ENCODE measurements at regions not wholly inside any gene's neighbourhood (a gene's known extent, or its start where the extent isn't known, plus 50 kb on each side); places are given as distances from the start of the nearest gene placed in this dataset.
"Not testable (repeated sequence)": the region's sequence is repeated elsewhere in the genome, so short reads cannot be mapped to it uniquely, and the experiment has no call there.

- ATAC-seq (no peak), DNase-seq (no peak)
These were observed 353.6 kb upstream of the FSIP2 start for GRCh38 chr2:185384822-185385560.

- ATAC-seq: no peak
- DNase-seq: no peak
These were observed 350.4 kb upstream of the FSIP2 start for GRCh38 chr2:185388226-185388625.

DNA sequence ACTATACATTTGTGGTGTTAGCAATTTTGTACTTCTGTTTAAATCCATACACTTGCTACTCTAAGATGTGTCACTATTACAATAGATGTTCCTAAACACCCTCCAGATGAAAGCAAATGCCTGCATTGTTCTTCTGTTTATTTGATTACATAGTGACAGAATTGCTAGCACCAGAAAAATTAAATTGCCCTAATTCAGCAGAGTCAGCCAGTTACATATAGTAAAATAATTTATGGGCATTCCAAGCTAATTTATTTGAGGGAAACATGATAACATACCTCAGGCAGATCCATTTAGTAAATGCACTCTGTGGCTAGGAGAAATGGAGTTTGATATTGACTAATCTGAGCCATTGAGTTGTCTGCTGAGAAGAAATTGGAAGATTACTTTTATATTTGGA, 347.1 kb upstream of the FSIP2 start:
- DNase-seq: no peak

GRCh38 chr2:185393091-185393490, 345.5 kb upstream of the FSIP2 start:
- ATAC-seq (no peak), DNase-seq (no peak)

More for the DNA sequence above, 347.1 kb upstream of the FSIP2 start:
- no peak for ATAC-seq

DNA sequence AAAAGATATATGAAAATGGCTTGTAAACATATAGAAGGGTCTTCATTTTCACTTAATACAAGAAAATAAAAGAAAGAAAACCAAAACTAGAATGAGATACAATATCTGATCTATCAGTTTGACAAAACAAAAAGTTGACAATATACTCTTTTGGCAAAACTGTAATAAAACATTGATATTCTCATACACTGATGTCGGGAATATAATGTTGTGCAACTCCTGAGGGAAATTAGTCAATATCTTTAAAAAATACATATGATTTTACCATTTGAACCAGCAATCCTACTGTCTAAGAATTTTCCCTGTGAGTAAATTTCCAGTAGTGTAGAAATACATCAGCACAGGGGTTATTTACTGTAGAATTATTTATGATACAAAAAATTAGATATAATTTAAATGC, 336.1 kb upstream of the FSIP2 start:
- DNase-seq: no peak
- ATAC-seq: no peak

GRCh38 chr2:185404578-185404977, 334.0 kb upstream of the FSIP2 start:
- DNase-seq (no peak), ATAC-seq (no peak)

DNA sequence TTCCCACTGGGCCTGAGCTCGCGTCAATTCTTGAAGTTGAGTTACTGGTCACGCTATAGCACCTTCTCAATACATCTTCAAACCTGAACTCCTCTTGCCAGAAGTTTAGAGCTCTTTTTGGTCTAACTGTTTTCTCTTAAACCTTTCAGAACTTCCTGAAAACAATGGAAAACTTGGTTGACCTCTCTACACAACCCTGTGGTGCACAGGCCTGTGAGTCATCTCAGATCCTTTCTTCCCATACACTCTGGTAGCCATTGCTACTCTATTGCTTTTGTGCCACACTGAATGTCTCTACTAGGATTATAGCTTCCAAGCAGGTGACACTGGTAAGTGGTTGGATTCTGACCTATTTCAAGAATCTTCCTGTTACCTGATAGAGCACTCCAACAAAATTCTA, 321.5 kb upstream of the FSIP2 start:
- DNase-seq (no peak), ATAC-seq (no peak)

GRCh38 chr2:185417688-185418087, 320.9 kb upstream of the FSIP2 start:
- no peak for DNase-seq
- ATAC-seq: no peak

DNA sequence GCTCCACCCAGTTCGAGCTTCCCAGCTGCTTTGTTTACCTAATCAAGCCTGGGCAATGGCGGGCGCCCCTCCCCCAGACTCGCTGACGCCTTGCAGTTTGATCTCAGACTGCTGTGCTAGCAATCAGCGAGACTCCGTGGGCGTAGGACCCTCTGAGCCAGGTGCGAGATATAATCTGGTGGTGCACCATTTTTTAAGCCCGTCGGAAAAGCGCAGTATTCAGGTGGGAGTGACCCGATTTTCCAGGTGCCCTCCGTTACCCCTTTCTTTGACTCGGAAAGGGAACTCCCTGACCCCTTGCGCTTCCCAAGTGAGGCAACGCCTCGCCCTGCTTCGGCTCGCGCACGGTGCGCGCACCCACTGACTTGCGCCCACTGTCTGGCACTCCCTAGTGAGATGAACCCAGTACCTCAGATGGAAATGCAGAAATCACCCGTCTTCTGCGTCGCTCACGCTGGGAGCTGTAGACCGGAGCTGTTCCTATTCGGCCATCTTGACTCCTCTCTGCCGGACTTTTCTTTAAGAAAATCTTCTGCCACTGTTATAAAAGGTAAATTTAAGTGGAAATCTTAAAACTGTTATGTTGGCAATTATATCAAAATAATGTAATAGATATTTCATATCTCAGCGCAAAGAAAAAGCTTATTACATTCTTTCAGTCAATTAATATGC, 313.5 kb upstream of the FSIP2 start:
- DNase-seq, ATAC-seq: not testable (repeated sequence)

DNA sequence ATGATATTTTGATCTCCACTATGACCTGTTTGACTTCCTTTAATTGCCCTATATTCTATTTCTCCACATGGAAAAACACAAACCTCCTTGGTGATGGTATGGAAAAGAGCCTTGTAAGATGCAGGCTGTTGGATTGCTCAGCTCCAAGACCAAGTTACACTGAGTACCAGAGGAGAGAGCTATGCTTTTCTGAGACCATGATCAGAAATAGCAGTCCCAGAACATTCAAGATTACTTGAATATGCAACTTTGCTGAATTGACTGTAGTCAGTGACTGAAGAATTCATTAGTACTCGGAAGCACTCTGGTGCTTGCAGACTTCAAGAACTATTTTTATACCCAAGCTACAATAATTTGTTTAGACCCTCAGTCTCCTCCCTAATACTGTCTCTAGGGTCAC, 310.6 kb upstream of the FSIP2 start:
- DNase-seq: no peak

GRCh38 chr2:185433824-185434223, 304.8 kb upstream of the FSIP2 start:
- DNase-seq (no peak), ATAC-seq (no peak)

More for the DNA sequence above, 310.6 kb upstream of the FSIP2 start:
- ATAC-seq: no peak

- DNase-seq (no peak), ATAC-seq (no peak)
These were observed 301.7 kb upstream of the FSIP2 start for GRCh38 chr2:185436787-185437372.

- DNase-seq (no peak), ATAC-seq (no peak)
These were observed 297.1 kb upstream of the FSIP2 start for GRCh38 chr2:185441486-185442005.

GRCh38 chr2:185456517-185456916, 282.1 kb upstream of the FSIP2 start:
- DNase-seq: no peak
- no peak for ATAC-seq

DNA sequence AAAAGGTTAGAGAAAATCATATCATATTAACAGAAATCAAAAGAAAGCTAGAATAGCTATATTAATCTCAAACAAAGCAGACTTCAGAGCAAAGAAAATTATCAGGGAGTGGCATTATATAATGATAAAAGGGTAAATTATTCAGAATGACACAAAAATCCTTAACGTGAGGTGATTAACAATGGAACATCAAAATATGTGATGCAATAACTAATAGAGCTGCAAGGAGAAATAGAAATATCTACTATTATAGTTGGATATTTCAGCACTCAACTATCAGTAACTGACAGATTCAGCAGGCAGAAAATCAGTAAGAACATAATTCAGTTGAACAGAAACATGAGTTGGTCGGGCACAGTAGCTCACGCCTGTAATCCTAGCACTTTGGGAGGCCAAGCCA, 275.1 kb upstream of the FSIP2 start:
- no peak for ATAC-seq
- DNase-seq: no peak

- ATAC-seq (no peak), DNase-seq (no peak)
These were observed 271.7 kb upstream of the FSIP2 start for GRCh38 chr2:185466915-185467314.

- ATAC-seq (no peak), DNase-seq (no peak)
These were observed 267.2 kb upstream of the FSIP2 start for GRCh38 chr2:185471441-185471840.

DNA sequence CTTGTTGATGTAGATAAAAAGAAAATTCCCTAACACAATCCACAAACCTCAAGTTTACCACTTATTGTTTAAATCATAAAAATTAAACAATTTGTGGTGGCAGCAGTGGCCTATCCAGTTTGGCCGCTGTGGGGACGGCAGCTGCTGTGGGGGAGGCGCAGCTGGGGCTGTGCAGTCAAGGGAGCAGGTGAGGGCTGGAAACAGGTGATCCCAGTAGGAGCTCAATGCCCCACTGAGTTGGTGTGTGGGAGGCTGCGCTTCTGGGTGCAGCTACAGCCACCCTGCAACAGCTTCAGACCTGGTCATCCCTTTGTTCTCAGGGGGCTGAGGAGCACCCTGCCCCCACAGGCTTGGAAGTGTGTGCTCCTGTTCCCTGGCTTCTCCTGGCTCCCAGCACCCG, 266.0 kb upstream of the FSIP2 start:
- DNase-seq (no peak), ATAC-seq (no peak)

DNA sequence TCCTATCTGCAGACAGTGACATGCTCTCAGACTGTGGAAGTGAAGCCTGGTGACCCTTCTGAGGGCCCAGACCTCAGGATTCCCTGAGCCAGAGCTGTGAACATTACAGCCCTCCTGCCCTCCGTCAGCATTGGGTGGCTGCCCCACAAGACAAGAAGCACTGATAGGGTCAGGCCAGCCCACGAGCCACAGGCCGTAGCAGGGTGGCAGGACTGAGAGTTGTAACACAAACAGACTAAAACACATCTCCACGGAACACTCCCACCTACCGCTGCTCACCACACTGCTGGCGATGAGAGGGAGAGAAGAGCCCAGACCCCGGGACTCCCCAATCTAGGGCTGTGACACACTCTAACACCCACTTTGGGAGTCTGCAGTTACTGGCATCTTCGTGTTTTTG, 264.8 kb upstream of the FSIP2 start:
- DNase-seq (no peak), ATAC-seq (no peak)

GRCh38 chr2:185475914-185476313, 262.7 kb upstream of the FSIP2 start:
- DNase-seq (no peak), ATAC-seq (no peak)

GRCh38 chr2:185477452-185477851, 261.2 kb upstream of the FSIP2 start:
- ATAC-seq (no peak), DNase-seq (no peak)

GRCh38 chr2:185484602-185485001, 254.0 kb upstream of the FSIP2 start:
- ATAC-seq: no peak

GRCh38 chr2:185502351-185502750, 236.3 kb upstream of the FSIP2 start:
- no peak for ATAC-seq
- DNase-seq: no peak

More at GRCh38 chr2:185484602-185485001, 254.0 kb upstream of the FSIP2 start:
- DNase-seq: no peak

Measured in stimulated activated naive CD8-positive, alpha-beta T cell treated with anti-CD3 and anti-CD28 coated beads, Interleukin-15, Interleukin-2, amounts not matched to agents 100 U/mL and 50 U/mL, for 24 hours (primary cell).